Naive thymus-derived CD4-positive, alpha-beta T cell (primary cell): ENCODE measurements at regions not wholly inside any gene's neighbourhood (a gene's known extent, or its start where the extent isn't known, plus 50 kb on each side); places are given as distances from the start of the nearest gene placed in this dataset.
"Not testable (repeated sequence)": the region's sequence is repeated elsewhere in the genome, so short reads cannot be mapped to it uniquely, and the experiment has no call there.

ENCODE experiments used
- ATAC-seq: fragments of 150-1000 bp; cut with Tn5 transposase; 2 replicates; pipeline ENCODE4 v1.10.0; 2021; ENCODE audit warnings: mild to moderate bottlenecking, moderate library complexity
- CTCF ChIA-PET: fragments of 350-600 bp; sonication (Branson Sonifier 250); formaldehyde crosslinking; loops from one replicate; lab custom pipeline; 2021; ENCODE audit warnings: antibody characterized with exemption; lab: Charles Lee
- POLR2A ChIA-PET: fragments of 350-600 bp; sonication (Branson Sonifier 250); formaldehyde crosslinking; loops from one replicate; lab custom pipeline; 2021; ENCODE audit warnings: antibody characterized with exemption, inconsistent platforms; lab: Charles Lee
- DNase-seq, 9 donors: peaks; one replicate each; pipeline versions ENCODE4 v3.0.0 to v3.0.0-alpha.2; 2020 to 2022; ENCODE audit warnings: mixed read lengths in 1 of 9
- H3K27ac ChIP-seq: one replicate; pipeline ENCODE4 v1.7.0; 2013; ENCODE audit warnings: mild to moderate bottlenecking, low read depth, low read length, moderate library complexity
- H3K27me3 ChIP-seq, 2 donors: one replicate each; pipeline ENCODE4 v1.7.0; 2013; ENCODE audit warnings: low read length in 2 of 2, mild to moderate bottlenecking in 2 of 2, moderate library complexity in 2 of 2; ENCODE audit not compliant: control insufficient read depth in 2 of 2, insufficient read depth in 2 of 2
- H3K36me3 ChIP-seq, 3 experiments: 1 replicate in 2 of 3; 2 replicates in 1 of 3; pipeline ENCODE4 v1.7.0; 2013; ENCODE audit warnings: low read length in 3 of 3, mild to moderate bottlenecking in 3 of 3, moderate library complexity in 1 of 3; ENCODE audit not compliant: insufficient read depth in 3 of 3, control insufficient read depth in 2 of 3
- H3K4me1 ChIP-seq, 2 donors: one replicate each; pipeline ENCODE4 v1.7.0; 2013; ENCODE audit warnings: low read length in 2 of 2, mild to moderate bottlenecking in 2 of 2, moderate library complexity in 1 of 2; ENCODE audit not compliant: control insufficient read depth in 2 of 2, insufficient read depth in 2 of 2
- H3K4me3 ChIP-seq: 2 replicates; pipeline ENCODE4 v1.7.0; 2013; ENCODE audit warnings: mild to moderate bottlenecking, low read length
- H3K9me3 ChIP-seq, 3 experiments: 1 replicate in 2 of 3; 2 replicates in 1 of 3; pipeline ENCODE4 v1.7.0; 2013; ENCODE audit warnings: low read length in 3 of 3; ENCODE audit not compliant: control insufficient read depth in 2 of 3
- H3K27ac Mint-ChIP-seq, 9 donors: one replicate each; pipeline ENCODE4 v1.8.0; 2020 to 2022; ENCODE audit warnings: mixed read lengths in 9 of 9, mild to moderate bottlenecking in 8 of 9, moderate library complexity in 5 of 9, inconsistent platforms in 2 of 9
- H3K27me3 Mint-ChIP-seq, 5 donors: one replicate each; pipeline ENCODE4 v1.8.0; 2021 to 2022; ENCODE audit warnings: mixed read lengths in 5 of 5, mild to moderate bottlenecking in 1 of 5
- H3K36me3 Mint-ChIP-seq, 5 donors: one replicate each; pipeline ENCODE4 v1.8.0; 2020 to 2022; ENCODE audit warnings: mixed read lengths in 5 of 5, mild to moderate bottlenecking in 3 of 5, inconsistent platforms in 1 of 5
- H3K4me1 Mint-ChIP-seq, 7 donors: one replicate each; pipeline ENCODE4 v1.8.0; 2020 to 2022; ENCODE audit warnings: mixed read lengths in 7 of 7, mild to moderate bottlenecking in 3 of 7, inconsistent platforms in 1 of 7
- H3K4me3 Mint-ChIP-seq, 10 donors: one replicate each; pipeline ENCODE4 v1.8.0; 2020 to 2022; ENCODE audit warnings: mild to moderate bottlenecking in 10 of 10, mixed read lengths in 10 of 10, moderate library complexity in 6 of 10, inconsistent platforms in 2 of 10
- H3K9me3 Mint-ChIP-seq, 11 donors: one replicate each; pipeline ENCODE4 v1.8.0; 2020 to 2022; ENCODE audit warnings: mixed read lengths in 11 of 11, mild to moderate bottlenecking in 4 of 11, inconsistent platforms in 1 of 11, moderate library complexity in 1 of 11
- intact Hi-C, 2 donors: fragments of 100-400 bp; cut with micrococcal nuclease; formaldehyde crosslinking; loops; one replicate each; pipeline ENCODE4 v1.15.1; 2023

GRCh38 chr13:44146138-44146537, 227.5 kb upstream of the SERP2 start:
- H3K27me3 Mint-ChIP-seq: peaks cover 0 to 36% (median 0%) of the 10 kb centered on the region in 5 donors
- Histone ChIP-seq H3K4me3 (no peak overlapping the region), H3K27me3 (peaks cover 0 to 3% of the 10 kb centered on the region in 2 donors), H3K36me3 (no peaks in the 10 kb centered on the region), H3K4me1 (peaks cover 5% of the 10 kb centered on the region in 2 donors), H3K9me3 (no peaks in the 10 kb centered on the region), H3K27ac (no peak overlapping the region)
- no peak overlapping the region for H3K4me3 Mint-ChIP-seq
- peaks cover 4 to 18% (median 11%) of the 10 kb centered on the region in 7 donors for H3K4me1 Mint-ChIP-seq
- ATAC-seq: no peak
- peaks cover 0 to 1% (median 0%) of the 10 kb centered on the region in 11 donors for H3K9me3 Mint-ChIP-seq
- no peaks in the 10 kb centered on the region for H3K36me3 Mint-ChIP-seq
- no peak for DNase-seq
- POLR2A ChIA-PET: no interaction called here
- no peak overlapping the region for H3K27ac Mint-ChIP-seq
- CTCF ChIA-PET: no interaction called here
- intact Hi-C loops: loop anchor here (10.0 kb wide), 2 partner anchors 261 to 1871 kb away; partner anchors contain the start of gene AKAP11 (in 1 of the 2)

DNA sequence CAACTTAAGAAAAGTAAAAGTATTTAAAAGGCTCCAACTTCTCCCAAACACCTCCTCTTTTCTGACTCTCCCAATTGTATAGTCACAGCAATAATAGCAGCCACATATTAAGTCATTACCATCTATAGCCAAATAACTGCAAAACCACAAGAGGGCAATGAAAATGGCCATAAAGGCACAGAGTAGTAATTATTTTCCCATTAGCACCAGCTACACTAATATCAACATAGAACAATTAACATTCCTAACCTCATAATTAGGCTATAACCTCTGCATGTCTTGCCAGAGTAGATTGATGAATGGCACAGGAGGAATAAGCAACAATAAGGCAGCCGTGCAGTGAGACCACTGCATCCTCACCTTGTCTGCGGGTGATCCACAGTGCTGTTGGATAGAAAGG, 226.4 kb upstream of the SERP2 start:
- ChIA-PET POLR2A (interaction anchor here (0.6 kb wide), 1 partner anchor 57 kb away, joined by 4 read pairs; no protein-coding TSS in a partner anchor), CTCF (no interaction called here)
- Histone ChIP-seq H3K27ac (no peak overlapping the region), H3K4me3 (no peak overlapping the region), H3K9me3 (no peaks in the 10 kb centered on the region), H3K36me3 (no peaks in the 10 kb centered on the region), H3K4me1 (peaks cover 5% of the 10 kb centered on the region in 2 donors), H3K27me3 (peaks cover 0 to 3% of the 10 kb centered on the region in 2 donors)
- DNase-seq (no peak), ATAC-seq (no peak)
- intact Hi-C loops: loop anchor here (10.0 kb wide), 2 partner anchors 262 to 1872 kb away; partner anchors contain the start of gene AKAP11 (in 1 of the 2)
- H3K9me3 Mint-ChIP-seq: peaks cover 0 to 1% (median 0%) of the 10 kb centered on the region in 11 donors
- H3K4me1 Mint-ChIP-seq: peaks cover 0 to 14% (median 6%) of the 10 kb centered on the region in 7 donors
- H3K4me3 Mint-ChIP-seq: no peak overlapping the region
- no peak overlapping the region for H3K27ac Mint-ChIP-seq
- peaks cover 0 to 36% (median 0%) of the 10 kb centered on the region in 5 donors for H3K27me3 Mint-ChIP-seq
- no peaks in the 10 kb centered on the region for H3K36me3 Mint-ChIP-seq

GRCh38 chr13:44147648-44148047, 226.0 kb upstream of the SERP2 start:
- Mint-ChIP-seq H3K27me3 (peaks cover 0 to 32% (median 0%) of the 10 kb centered on the region in 5 donors), H3K27ac (no peak overlapping the region), H3K36me3 (no peaks in the 10 kb centered on the region), H3K4me1 (peaks cover 0 to 9% (median 2%) of the 10 kb centered on the region in 7 donors), H3K9me3 (peaks cover 0 to 1% (median 0%) of the 10 kb centered on the region in 11 donors), H3K4me3 (no peak overlapping the region)
- no peak for DNase-seq
- Histone ChIP-seq H3K4me3 (no peak overlapping the region), H3K27ac (no peak overlapping the region), H3K27me3 (peaks cover 0 to 3% of the 10 kb centered on the region in 2 donors), H3K9me3 (no peaks in the 10 kb centered on the region), H3K36me3 (no peaks in the 10 kb centered on the region), H3K4me1 (peaks cover under 1 to 1% of the 10 kb centered on the region in 2 donors)
- CTCF ChIA-PET: no interaction called here
- intact Hi-C loops: loop anchor here (10.0 kb wide), 2 partner anchors 263 to 1873 kb away; partner anchors contain the start of gene AKAP11 (in 1 of the 2)
- POLR2A ChIA-PET: interaction anchor here (0.6 kb wide), 1 partner anchor 57 kb away, joined by 4 read pairs; no protein-coding TSS in a partner anchor
- ATAC-seq: no peak

GRCh38 chr13:44148159-44148914, 225.3 kb upstream of the SERP2 start:
- Mint-ChIP-seq H3K27ac (no peak overlapping the region), H3K36me3 (no peaks in the 10 kb centered on the region), H3K9me3 (peaks cover 0 to under 1% (median 0%) of the 10 kb centered on the region in 11 donors), H3K4me3 (no peak overlapping the region), H3K4me1 (peaks cover 0 to 4% (median 0%) of the 10 kb centered on the region in 7 donors), H3K27me3 (peaks cover 0 to 25% (median 0%) of the 10 kb centered on the region in 5 donors)
- H3K4me1 ChIP-seq: no peaks in the 10 kb centered on the region
- intact Hi-C loops: loop anchor here (10.0 kb wide), 2 partner anchors 264 to 1874 kb away; partner anchors contain the start of gene AKAP11 (in 1 of the 2)
- no peaks in the 10 kb centered on the region for H3K27me3 ChIP-seq
- ChIA-PET POLR2A (no interaction called here), CTCF (no interaction called here)
- H3K9me3 ChIP-seq: no peaks in the 10 kb centered on the region
- ATAC-seq: no peak
- H3K36me3 ChIP-seq: no peaks in the 10 kb centered on the region
- H3K27ac ChIP-seq: no peak overlapping the region
- DNase-seq: no peak
- H3K4me3 ChIP-seq: no peak overlapping the region

- H3K27ac ChIP-seq, DNase-seq, H3K4me3 ChIP-seq, H3K27me3 ChIP-seq, H3K36me3 ChIP-seq, H3K9me3 ChIP-seq, H3K9me3 Mint-ChIP-seq, CTCF ChIA-PET, H3K4me1 Mint-ChIP-seq, H3K4me1 ChIP-seq, POLR2A ChIA-PET, ATAC-seq, H3K27ac Mint-ChIP-seq, H3K4me3 Mint-ChIP-seq, H3K36me3 Mint-ChIP-seq: not testable (repeated sequence)
- peaks cover 0 to 19% (median 0%) of the 10 kb centered on the region in 5 donors for H3K27me3 Mint-ChIP-seq
- intact Hi-C loops: loop anchor here (10.0 kb wide), 2 partner anchors 264 to 1874 kb away; partner anchors contain the start of gene AKAP11 (in 1 of the 2)
Measured at GRCh38 chr13:44149231-44149630, 224.4 kb upstream of the SERP2 start.

- H3K9me3 Mint-ChIP-seq: no peaks in the 10 kb centered on the region
- ChIA-PET CTCF (no interaction called here), POLR2A (interaction anchor here (0.5 kb wide), 1 partner anchor 45 kb away, joined by 3 read pairs; no protein-coding TSS in a partner anchor)
- Histone ChIP-seq H3K27me3 (no peaks in the 10 kb centered on the region), H3K4me1 (no peaks in the 10 kb centered on the region), H3K36me3 (no peaks in the 10 kb centered on the region), H3K9me3 (no peaks in the 10 kb centered on the region), H3K4me3 (no peak overlapping the region), H3K27ac (no peak overlapping the region)
- peaks cover 0 to 2% (median 0%) of the 10 kb centered on the region in 7 donors for H3K4me1 Mint-ChIP-seq
- ATAC-seq: no peak
- no peak overlapping the region for H3K27ac Mint-ChIP-seq
- intact Hi-C loops: loop anchor here (10.0 kb wide), 2 partner anchors 265 to 1875 kb away; partner anchors contain the start of gene AKAP11 (in 1 of the 2)
- no peak overlapping the region for H3K4me3 Mint-ChIP-seq
- DNase-seq: no peak
- H3K36me3 Mint-ChIP-seq: no peaks in the 10 kb centered on the region
- peaks cover 0 to 15% (median 0%) of the 10 kb centered on the region in 5 donors for H3K27me3 Mint-ChIP-seq
Measured at GRCh38 chr13:44149821-44150220, 223.8 kb upstream of the SERP2 start.
